ENCODE measurements at regions not wholly inside any gene's neighbourhood (a gene's known extent, or its start where the extent isn't known, plus 50 kb on each side); places are given as distances from the start of the nearest gene placed in this dataset.

GRCh38 chr16:50469121-50469743 lies 79.0 kb upstream of the NKD1 start:
- no peak overlapping the region for H3K18ac ChIP-seq (ENCODE audit: low read length)
- H3K79me1 ChIP-seq (ENCODE audit: low read length), result no peaks in the 10 kb centered on the region
- no CpG with 5 or more reads among the region's 2 CpGs for WGBS (ENCODE audit: extremely low coverage, insufficient coverage, low lambda C conversion rate)
- H3K4me1 ChIP-seq (ENCODE audit: control insufficient read depth, low read depth, low read length), result peaks cover 3% of the 10 kb centered on the region
- H3K79me2 ChIP-seq (ENCODE audit: control insufficient read depth, insufficient read depth, low read length), result no peaks in the 10 kb centered on the region
- no peak overlapping the region for H2BK5ac ChIP-seq (ENCODE audit: low read length)
- no peak overlapping the region for H3K56ac ChIP-seq (ENCODE audit: low read length)
- H4K5ac ChIP-seq (ENCODE audit: low read length), result no peak overlapping the region
- no peak overlapping the region for H3K27ac ChIP-seq (ENCODE audit: low read depth, low read length)
- H3K9ac ChIP-seq (ENCODE audit: low read length), result no peak overlapping the region
- H2AK5ac ChIP-seq (ENCODE audit: low read length), result no peak overlapping the region
- no peak overlapping the region for H3K23ac ChIP-seq (ENCODE audit: low read length)
- no peak overlapping the region for H2BK15ac ChIP-seq (replicated peaks; ENCODE audit: low read depth)
- no peak overlapping the region for H3K4ac ChIP-seq (ENCODE audit: low read depth, low read length)
- no peak for DNase-seq
- no peak overlapping the region for H4K8ac ChIP-seq (ENCODE audit: low read depth, low read length)
- no peaks in the 10 kb centered on the region for H3K36me3 ChIP-seq (ENCODE audit: control insufficient read depth, insufficient read depth, low read length)
- no peak overlapping the region for H3K4me2 ChIP-seq (ENCODE audit: low read length)
- H3K27me3 ChIP-seq (ENCODE audit: insufficient read depth, low read length, poor library complexity), result no peaks in the 10 kb centered on the region
- H3K4me3 ChIP-seq (ENCODE audit: low read length), result no peak overlapping the region
- no peak overlapping the region for H2BK120ac ChIP-seq (ENCODE audit: low read depth, low read length)

GRCh38 chr16:50468749-50469078 lies 79.5 kb upstream of the NKD1 start:
- Histone ChIP-seq H4K8ac (ENCODE audit: low read depth, low read length) (no peak overlapping the region), H3K4me2 (ENCODE audit: low read length) (no peak overlapping the region), H3K36me3 (ENCODE audit: control insufficient read depth, insufficient read depth, low read length) (no peaks in the 10 kb centered on the region), H3K4ac (ENCODE audit: low read depth, low read length) (no peak overlapping the region), H2BK15ac (replicated peaks; ENCODE audit: low read depth) (no peak overlapping the region), H3K56ac (ENCODE audit: low read length) (peak overlapping the region; percentile 12), H2AK5ac (ENCODE audit: low read length) (no peak overlapping the region), H3K4me1 (ENCODE audit: control insufficient read depth, low read depth, low read length) (peaks cover 3% of the 10 kb centered on the region), H4K5ac (ENCODE audit: low read length) (no peak overlapping the region), H3K27ac (ENCODE audit: low read depth, low read length) (no peak overlapping the region), H3K9ac (ENCODE audit: low read length) (no peak overlapping the region), H3K79me2 (ENCODE audit: control insufficient read depth, insufficient read depth, low read length) (no peaks in the 10 kb centered on the region), H3K18ac (ENCODE audit: low read length) (no peak overlapping the region), H3K79me1 (ENCODE audit: low read length) (no peaks in the 10 kb centered on the region), H3K27me3 (ENCODE audit: insufficient read depth, low read length, poor library complexity) (no peaks in the 10 kb centered on the region), H2BK120ac (ENCODE audit: low read depth, low read length) (no peak overlapping the region), H3K4me3 (ENCODE audit: low read length) (no peak overlapping the region), H2BK5ac (ENCODE audit: low read length) (no peak overlapping the region), H3K23ac (ENCODE audit: low read length) (no peak overlapping the region)
- DNase-seq, result no peak
- WGBS (ENCODE audit: extremely low coverage, insufficient coverage, low lambda C conversion rate), result no CpG with 5 or more reads among the region's 7 CpGs

- peaks cover 3% of the 10 kb centered on the region for H3K4me1 ChIP-seq (ENCODE audit: control insufficient read depth, low read depth, low read length)
- H3K18ac ChIP-seq (ENCODE audit: low read length), result peak overlapping the region; percentile 43
- H3K27me3 ChIP-seq (ENCODE audit: insufficient read depth, low read length, poor library complexity), result no peaks in the 10 kb centered on the region
- no peak overlapping the region for H3K23ac ChIP-seq (ENCODE audit: low read length)
- H4K5ac ChIP-seq (ENCODE audit: low read length), result no peak overlapping the region
- no peak overlapping the region for H3K4me3 ChIP-seq (ENCODE audit: low read length)
- WGBS (ENCODE audit: extremely low coverage, insufficient coverage, low lambda C conversion rate), result no CpG with 5 or more reads among the region's 68 CpGs
- H2BK120ac ChIP-seq (ENCODE audit: low read depth, low read length), result no peak overlapping the region
- no peak overlapping the region for H2AK5ac ChIP-seq (ENCODE audit: low read length)
- no peak overlapping the region for H2BK15ac ChIP-seq (replicated peaks; ENCODE audit: low read depth)
- H3K56ac ChIP-seq (ENCODE audit: low read length), result peak overlapping the region; percentile 77
- H3K4me2 ChIP-seq (ENCODE audit: low read length), result peak overlapping the region; percentile 32
- no peaks in the 10 kb centered on the region for H3K79me2 ChIP-seq (ENCODE audit: control insufficient read depth, insufficient read depth, low read length)
- H2BK5ac ChIP-seq (ENCODE audit: low read length), result no peak overlapping the region
- no peak overlapping the region for H4K8ac ChIP-seq (ENCODE audit: low read depth, low read length)
- peak; percentile 79 for DNase-seq
- no peak overlapping the region for H3K27ac ChIP-seq (ENCODE audit: low read depth, low read length)
- H3K4ac ChIP-seq (ENCODE audit: low read depth, low read length), result peak overlapping the region; percentile 2
- no peaks in the 10 kb centered on the region for H3K79me1 ChIP-seq (ENCODE audit: low read length)
- H3K36me3 ChIP-seq (ENCODE audit: control insufficient read depth, insufficient read depth, low read length), result no peaks in the 10 kb centered on the region
- peak overlapping the region; percentile 45 for H3K9ac ChIP-seq (ENCODE audit: low read length)
Observed at GRCh38 chr16:50467943-50468748, 80.0 kb upstream of the NKD1 start.

GRCh38 chr16:50467559-50467942 lies 80.6 kb upstream of the NKD1 start:
- Histone ChIP-seq H3K18ac (ENCODE audit: low read length) (no peak overlapping the region), H3K79me1 (ENCODE audit: low read length) (no peaks in the 10 kb centered on the region), H3K27me3 (ENCODE audit: insufficient read depth, low read length, poor library complexity) (no peaks in the 10 kb centered on the region), H3K4me1 (ENCODE audit: control insufficient read depth, low read depth, low read length) (peaks cover 5% of the 10 kb centered on the region), H2BK120ac (ENCODE audit: low read depth, low read length) (no peak overlapping the region), H3K23ac (ENCODE audit: low read length) (no peak overlapping the region), H4K8ac (ENCODE audit: low read depth, low read length) (no peak overlapping the region), H3K4me2 (ENCODE audit: low read length) (peak overlapping the region; percentile 29), H3K4ac (ENCODE audit: low read depth, low read length) (no peak overlapping the region), H3K56ac (ENCODE audit: low read length) (peak overlapping the region; percentile 77), H3K79me2 (ENCODE audit: control insufficient read depth, insufficient read depth, low read length) (no peaks in the 10 kb centered on the region), H3K9ac (ENCODE audit: low read length) (peak overlapping the region; percentile 37), H3K27ac (ENCODE audit: low read depth, low read length) (no peak overlapping the region), H2AK5ac (ENCODE audit: low read length) (no peak overlapping the region), H3K36me3 (ENCODE audit: control insufficient read depth, insufficient read depth, low read length) (no peaks in the 10 kb centered on the region), H2BK15ac (replicated peaks; ENCODE audit: low read depth) (no peak overlapping the region), H4K5ac (ENCODE audit: low read length) (no peak overlapping the region), H2BK5ac (ENCODE audit: low read length) (no peak overlapping the region), H3K4me3 (ENCODE audit: low read length) (peak overlapping the region; percentile 18)
- no CpG with 5 or more reads among the region's 13 CpGs for whole genome bisulfite sequencing (ENCODE audit: extremely low coverage, insufficient coverage, low lambda C conversion rate)
- no peak for DNase-seq

- H3K27ac ChIP-seq (ENCODE audit: low read depth, low read length), result no peak overlapping the region
- H3K23ac ChIP-seq (ENCODE audit: low read length), result no peak overlapping the region
- H3K79me2 ChIP-seq (ENCODE audit: control insufficient read depth, insufficient read depth, low read length), result no peaks in the 10 kb centered on the region
- peaks cover 5% of the 10 kb centered on the region for H3K4me1 ChIP-seq (ENCODE audit: control insufficient read depth, low read depth, low read length)
- no peak overlapping the region for H3K18ac ChIP-seq (ENCODE audit: low read length)
- no peak overlapping the region for H4K8ac ChIP-seq (ENCODE audit: low read depth, low read length)
- H3K27me3 ChIP-seq (ENCODE audit: insufficient read depth, low read length, poor library complexity), result no peaks in the 10 kb centered on the region
- no CpG with 5 or more reads among the region's 2 CpGs for WGBS (ENCODE audit: extremely low coverage, insufficient coverage, low lambda C conversion rate)
- H2BK15ac ChIP-seq (replicated peaks; ENCODE audit: low read depth), result no peak overlapping the region
- H4K5ac ChIP-seq (ENCODE audit: low read length), result no peak overlapping the region
- no peak overlapping the region for H2AK5ac ChIP-seq (ENCODE audit: low read length)
- no peak overlapping the region for H3K4me3 ChIP-seq (ENCODE audit: low read length)
- H2BK120ac ChIP-seq (ENCODE audit: low read depth, low read length), result no peak overlapping the region
- no peak overlapping the region for H3K4me2 ChIP-seq (ENCODE audit: low read length)
- no peak overlapping the region for H3K9ac ChIP-seq (ENCODE audit: low read length)
- H3K4ac ChIP-seq (ENCODE audit: low read depth, low read length), result no peak overlapping the region
- no peaks in the 10 kb centered on the region for H3K79me1 ChIP-seq (ENCODE audit: low read length)
- H3K36me3 ChIP-seq (ENCODE audit: control insufficient read depth, insufficient read depth, low read length), result no peaks in the 10 kb centered on the region
- no peak for DNase-seq
- H3K56ac ChIP-seq (ENCODE audit: low read length), result no peak overlapping the region
- no peak overlapping the region for H2BK5ac ChIP-seq (ENCODE audit: low read length)
Observed at GRCh38 chr16:50466170-50466569, 82.0 kb upstream of the NKD1 start.

Measured in mesendoderm (in vitro differentiated cells).